ENCODE measurements at regions not wholly inside any gene's neighbourhood (a gene's known extent, or its start where the extent isn't known, plus 50 kb on each side); places are given as distances from the start of the nearest gene placed in this dataset.

- no peaks in the 10 kb centered on the region for H3K36me3 Mint-ChIP-seq (ENCODE audit: low read depth)
- H3K9me3 Mint-ChIP-seq: no peaks in the 10 kb centered on the region
- H3K27me3 Mint-ChIP-seq (ENCODE audit: low read depth): peaks cover 27% of the 10 kb centered on the region
- no peak overlapping the region for H3K27ac Mint-ChIP-seq
- DNase-seq (ENCODE audit: low spot score): no peak
- no peak overlapping the region for H3K4me3 Mint-ChIP-seq
- H3K4me1 Mint-ChIP-seq (ENCODE audit: low read depth): no peaks in the 10 kb centered on the region
Measured at GRCh38 chr6:43964659-43965570, 162.3 kb downstream of the MRPL14 start.

GRCh38 chr6:43963877-43964658 is 163.2 kb downstream of the MRPL14 start:
- Mint-ChIP-seq H3K27ac (no peak overlapping the region), H3K4me1 (ENCODE audit: low read depth) (no peaks in the 10 kb centered on the region), H3K4me3 (no peak overlapping the region), H3K36me3 (ENCODE audit: low read depth) (no peaks in the 10 kb centered on the region), H3K27me3 (ENCODE audit: low read depth) (peaks cover 35% of the 10 kb centered on the region), H3K9me3 (no peaks in the 10 kb centered on the region)
- DNase-seq (ENCODE audit: low spot score): no peak

GRCh38 chr6:43963203-43963602 is 164.0 kb downstream of the MRPL14 start:
- H3K27ac Mint-ChIP-seq: no peak overlapping the region
- H3K4me3 Mint-ChIP-seq: no peak overlapping the region
- no peak for DNase-seq (ENCODE audit: low spot score)
- H3K9me3 Mint-ChIP-seq: no peaks in the 10 kb centered on the region
- peaks cover 42% of the 10 kb centered on the region for H3K27me3 Mint-ChIP-seq (ENCODE audit: low read depth)
- no peaks in the 10 kb centered on the region for H3K4me1 Mint-ChIP-seq (ENCODE audit: low read depth)
- H3K36me3 Mint-ChIP-seq (ENCODE audit: low read depth): no peaks in the 10 kb centered on the region

GRCh38 chr6:43962458-43962857 is 164.8 kb downstream of the MRPL14 start:
- Mint-ChIP-seq H3K4me3 (no peak overlapping the region), H3K4me1 (ENCODE audit: low read depth) (no peaks in the 10 kb centered on the region), H3K36me3 (ENCODE audit: low read depth) (no peaks in the 10 kb centered on the region), H3K27ac (no peak overlapping the region), H3K27me3 (ENCODE audit: low read depth) (peaks cover 49% of the 10 kb centered on the region), H3K9me3 (no peaks in the 10 kb centered on the region)
- no peak for DNase-seq (ENCODE audit: low spot score)

- H3K27ac Mint-ChIP-seq: no peak overlapping the region
- H3K4me1 Mint-ChIP-seq (ENCODE audit: low read depth): no peaks in the 10 kb centered on the region
- H3K36me3 Mint-ChIP-seq (ENCODE audit: low read depth): no peaks in the 10 kb centered on the region
- DNase-seq (ENCODE audit: low spot score): no peak
- no peak overlapping the region for H3K4me3 Mint-ChIP-seq
- H3K27me3 Mint-ChIP-seq (ENCODE audit: low read depth): peaks cover 50% of the 10 kb centered on the region
- H3K9me3 Mint-ChIP-seq: no peaks in the 10 kb centered on the region
Measured at GRCh38 chr6:43957273-43957672, 170.0 kb downstream of the MRPL14 start.

DNA sequence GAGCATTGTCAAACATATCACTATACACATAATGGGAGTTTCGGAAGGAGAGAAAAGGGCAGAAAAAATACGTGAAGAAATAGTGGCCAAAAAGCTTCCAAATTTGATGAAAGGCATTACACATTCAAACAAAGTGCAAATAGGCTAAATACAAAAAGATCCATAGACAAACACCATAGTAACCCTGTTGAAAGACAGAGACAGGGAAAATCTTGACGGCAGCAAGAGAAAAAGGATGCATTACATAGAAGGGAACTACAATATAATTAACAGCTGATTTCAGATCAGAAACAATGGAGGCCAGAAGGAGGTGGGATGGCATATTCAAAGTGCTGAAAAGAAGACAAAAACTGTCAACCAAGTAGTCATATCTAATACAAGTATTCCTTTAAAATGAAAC is 170.8 kb downstream of the MRPL14 start:
- peaks cover 45% of the 10 kb centered on the region for H3K27me3 Mint-ChIP-seq (ENCODE audit: low read depth)
- no peak for DNase-seq (ENCODE audit: low spot score)
- H3K36me3 Mint-ChIP-seq (ENCODE audit: low read depth): no peaks in the 10 kb centered on the region
- H3K4me1 Mint-ChIP-seq (ENCODE audit: low read depth): no peaks in the 10 kb centered on the region
- no peaks in the 10 kb centered on the region for H3K9me3 Mint-ChIP-seq
- H3K27ac Mint-ChIP-seq: no peak overlapping the region
- no peak overlapping the region for H3K4me3 Mint-ChIP-seq

- DNase-seq (ENCODE audit: low spot score): no peak
- Mint-ChIP-seq H3K4me3 (no peak overlapping the region), H3K27ac (no peak overlapping the region), H3K9me3 (no peaks in the 10 kb centered on the region), H3K36me3 (ENCODE audit: low read depth) (no peaks in the 10 kb centered on the region), H3K4me1 (ENCODE audit: low read depth) (no peaks in the 10 kb centered on the region), H3K27me3 (ENCODE audit: low read depth) (peaks cover 28% of the 10 kb centered on the region)
Measured at GRCh38 chr6:43954311-43955131, 172.7 kb downstream of the MRPL14 start.

DNA sequence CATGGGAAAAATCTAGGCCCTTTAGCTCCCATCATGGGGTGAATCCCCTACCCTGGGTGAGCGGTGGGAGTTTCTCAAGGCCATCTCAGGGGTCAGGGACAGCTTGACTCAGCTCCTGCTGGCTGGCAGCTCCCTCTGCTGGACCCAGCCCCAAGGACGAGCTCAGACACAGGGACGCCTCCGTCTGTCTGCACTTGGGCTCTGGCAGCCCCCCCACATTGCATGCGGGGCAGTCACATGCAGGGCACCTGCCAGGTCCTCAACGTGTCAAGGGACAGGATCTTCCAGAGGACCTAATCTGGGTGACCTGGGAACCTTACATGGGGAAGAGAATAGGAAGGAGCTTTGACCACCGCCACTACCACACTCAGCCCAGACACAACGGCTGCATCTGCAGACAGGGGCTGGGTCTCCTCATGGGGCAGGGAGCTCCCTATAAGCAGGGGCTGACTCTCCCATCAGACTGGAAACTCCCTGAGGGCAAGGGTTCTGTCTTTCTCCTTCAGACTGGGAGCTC is 173.4 kb downstream of the MRPL14 start:
- Mint-ChIP-seq H3K36me3 (ENCODE audit: low read depth) (no peaks in the 10 kb centered on the region), H3K27me3 (ENCODE audit: low read depth) (peaks cover 21% of the 10 kb centered on the region), H3K4me1 (ENCODE audit: low read depth) (no peaks in the 10 kb centered on the region), H3K9me3 (no peaks in the 10 kb centered on the region), H3K27ac (no peak overlapping the region), H3K4me3 (no peak overlapping the region)
- no peak for DNase-seq (ENCODE audit: low spot score)

DNA sequence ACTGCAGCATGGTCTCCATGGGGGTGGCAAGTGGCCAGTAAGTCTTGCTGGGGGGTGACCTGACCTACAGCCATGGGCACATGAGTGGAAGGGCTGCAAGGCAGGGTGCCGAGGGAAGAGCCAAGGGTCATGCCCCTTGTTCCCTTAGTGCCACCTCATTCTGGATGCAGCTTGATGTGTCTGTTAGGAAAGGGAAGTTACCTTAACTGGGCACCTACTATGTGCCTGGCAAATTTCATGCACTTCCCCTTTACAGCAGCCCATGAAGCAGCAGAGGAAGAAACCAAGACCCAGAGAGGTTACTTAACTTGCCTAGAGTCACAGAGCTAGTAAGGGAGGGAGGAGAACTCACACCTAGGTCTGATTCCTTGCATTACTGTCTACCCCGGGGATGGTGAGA is 174.0 kb downstream of the MRPL14 start:
- H3K27ac Mint-ChIP-seq: no peak overlapping the region
- no peaks in the 10 kb centered on the region for H3K9me3 Mint-ChIP-seq
- no peaks in the 10 kb centered on the region for H3K36me3 Mint-ChIP-seq (ENCODE audit: low read depth)
- H3K4me1 Mint-ChIP-seq (ENCODE audit: low read depth): no peaks in the 10 kb centered on the region
- DNase-seq (ENCODE audit: low spot score): no peak
- H3K4me3 Mint-ChIP-seq: no peak overlapping the region
- H3K27me3 Mint-ChIP-seq (ENCODE audit: low read depth): peaks cover 17% of the 10 kb centered on the region

GRCh38 chr6:43952746-43953145 is 174.5 kb downstream of the MRPL14 start:
- Mint-ChIP-seq H3K36me3 (ENCODE audit: low read depth) (no peaks in the 10 kb centered on the region), H3K27me3 (ENCODE audit: low read depth) (peaks cover 12% of the 10 kb centered on the region), H3K4me1 (ENCODE audit: low read depth) (no peaks in the 10 kb centered on the region), H3K9me3 (no peaks in the 10 kb centered on the region), H3K27ac (no peak overlapping the region), H3K4me3 (no peak overlapping the region)
- DNase-seq (ENCODE audit: low spot score): no peak

- DNase-seq (ENCODE audit: low spot score): no peak
- H3K27me3 Mint-ChIP-seq (ENCODE audit: low read depth): peaks cover 8% of the 10 kb centered on the region
- no peak overlapping the region for H3K4me3 Mint-ChIP-seq
- H3K4me1 Mint-ChIP-seq (ENCODE audit: low read depth): no peaks in the 10 kb centered on the region
- H3K27ac Mint-ChIP-seq: no peak overlapping the region
- H3K9me3 Mint-ChIP-seq: peaks cover under 1% of the 10 kb centered on the region
- H3K36me3 Mint-ChIP-seq (ENCODE audit: low read depth): no peaks in the 10 kb centered on the region
Measured at GRCh38 chr6:43951756-43952675, 175.2 kb downstream of the MRPL14 start.

- Mint-ChIP-seq H3K36me3 (ENCODE audit: low read depth) (no peaks in the 10 kb centered on the region), H3K27me3 (ENCODE audit: low read depth) (peaks cover 11% of the 10 kb centered on the region), H3K4me3 (no peak overlapping the region), H3K9me3 (peaks cover 7% of the 10 kb centered on the region), H3K27ac (no peak overlapping the region), H3K4me1 (ENCODE audit: low read depth) (no peaks in the 10 kb centered on the region)
- DNase-seq (ENCODE audit: low spot score): no peak
Measured at GRCh38 chr6:43951063-43951755, 176.0 kb downstream of the MRPL14 start.
